ENCODE measurements at regions not wholly inside any gene's neighbourhood (a gene's known extent, or its start where the extent isn't known, plus 50 kb on each side); places are given as distances from the start of the nearest gene placed in this dataset.

GRCh38 chr10:128551475-128551874, 425.3 kb upstream of the MKI67 start:
- TF ChIP-seq SMARCA4 (IDR thresholded peaks at IDR 0.05), result no peak
- TF ChIP-seq POLR3A (IDR thresholded peaks at IDR 0.05; ENCODE audit: borderline replicate concordance, extremely low read depth, insufficient read depth, insufficient read length), result no peak
- TF ChIP-seq TFE3 (CRISPR knock-in tag; IDR thresholded peaks at IDR 0.05), result no peak
- no peak for TF ChIP-seq NFE2L1 (tag; IDR thresholded peaks at IDR 0.05; ENCODE audit: borderline replicate concordance, low read depth)
- TF ChIP-seq POLR2AphosphoS5 (IDR thresholded peaks at IDR 0.05; ENCODE audit: control insufficient read depth, insufficient read depth, low read depth, low read length), result no peak
- TF ChIP-seq SREBF1 (IDR thresholded peaks at IDR 0.05; ENCODE audit: borderline replicate concordance, low read depth, low read length), result no peak
- TF ChIP-seq CTCF (IDR thresholded peaks at IDR 0.05 in 2 of 3, conservative IDR thresholded peaks at IDR 0.05 in 1 of 3; ENCODE audit: insufficient read depth in 2 of 3, low read depth in 1 of 3, low read length in 3 of 3), result no peak
- no peak for TF ChIP-seq ZNF24 (IDR thresholded peaks at IDR 0.05)
- TF ChIP-seq EZH2 (IDR thresholded peaks at IDR 0.05; ENCODE audit: borderline replicate concordance, low read depth, low read length), result no peak
- TF ChIP-seq MYC (IDR thresholded peaks at IDR 0.05; ENCODE audit: low read depth, low read length), result no peak
- TF ChIP-seq MYC (CRISPR knock-in tag; IDR thresholded peaks at IDR 0.05; ENCODE audit: borderline replicate concordance, low read depth), result no peak
- TF ChIP-seq MAX (CRISPR knock-in tag; IDR thresholded peaks at IDR 0.05), result no peak
- TF ChIP-seq CBFA2T3 (IDR thresholded peaks at IDR 0.05), result no peak
- TF ChIP-seq ZNF318 (IDR thresholded peaks at IDR 0.05; ENCODE audit: borderline replicate concordance in 1 of 2, low read depth in 1 of 2), result no peak

All from K562 (cell line).